ENCODE measurements at regions not wholly inside any gene's neighbourhood (a gene's known extent, or its start where the extent isn't known, plus 50 kb on each side); places are given as distances from the start of the nearest gene placed in this dataset.
A peak's percentile ranks its signal among the peaks of the same experiment; 100 is the strongest.
"Not testable (repeated sequence)": the region's sequence is repeated elsewhere in the genome, so short reads cannot be mapped to it uniquely, and the experiment has no call there.

DNA sequence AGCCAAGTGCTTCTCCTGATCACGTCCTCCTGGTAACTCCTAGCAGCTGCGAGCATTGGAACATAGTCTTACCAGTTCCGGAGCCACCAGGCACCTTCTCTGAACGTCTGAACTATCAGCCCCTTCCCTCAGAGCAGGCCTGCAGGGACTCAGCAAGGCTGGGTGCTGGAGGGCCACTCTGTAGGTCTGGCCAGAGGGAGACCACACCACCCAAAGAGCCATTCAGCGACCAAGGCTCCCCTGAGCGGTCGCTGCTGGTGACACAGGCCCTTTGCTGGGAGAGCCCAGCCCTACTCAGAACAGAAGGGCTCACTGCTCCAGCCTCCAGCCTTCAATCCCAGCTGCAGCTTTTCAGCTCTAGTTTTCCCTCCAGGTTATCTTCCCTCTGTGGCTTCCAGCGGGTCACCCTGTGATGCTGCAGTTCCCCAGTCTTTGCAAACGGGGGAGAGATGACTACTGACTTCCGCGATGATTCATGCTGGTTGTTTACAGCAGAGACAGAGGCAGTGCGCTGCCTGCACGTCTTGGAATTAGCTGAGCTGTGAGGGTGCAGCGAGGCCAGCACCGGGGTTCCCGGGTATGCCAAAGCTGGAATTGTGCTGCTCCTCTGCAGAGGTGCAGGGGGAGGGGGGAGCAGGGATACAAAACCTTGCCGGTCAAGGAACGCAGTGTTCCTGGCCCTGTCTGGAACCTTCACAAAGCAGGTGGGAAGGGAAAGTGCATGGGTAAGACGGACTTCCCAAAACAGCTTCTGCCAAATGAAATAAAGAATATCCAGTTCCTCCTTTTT lies 161.4 kb downstream of the LY86 start:
- DNase-seq, result peak; percentile 81

DNA sequence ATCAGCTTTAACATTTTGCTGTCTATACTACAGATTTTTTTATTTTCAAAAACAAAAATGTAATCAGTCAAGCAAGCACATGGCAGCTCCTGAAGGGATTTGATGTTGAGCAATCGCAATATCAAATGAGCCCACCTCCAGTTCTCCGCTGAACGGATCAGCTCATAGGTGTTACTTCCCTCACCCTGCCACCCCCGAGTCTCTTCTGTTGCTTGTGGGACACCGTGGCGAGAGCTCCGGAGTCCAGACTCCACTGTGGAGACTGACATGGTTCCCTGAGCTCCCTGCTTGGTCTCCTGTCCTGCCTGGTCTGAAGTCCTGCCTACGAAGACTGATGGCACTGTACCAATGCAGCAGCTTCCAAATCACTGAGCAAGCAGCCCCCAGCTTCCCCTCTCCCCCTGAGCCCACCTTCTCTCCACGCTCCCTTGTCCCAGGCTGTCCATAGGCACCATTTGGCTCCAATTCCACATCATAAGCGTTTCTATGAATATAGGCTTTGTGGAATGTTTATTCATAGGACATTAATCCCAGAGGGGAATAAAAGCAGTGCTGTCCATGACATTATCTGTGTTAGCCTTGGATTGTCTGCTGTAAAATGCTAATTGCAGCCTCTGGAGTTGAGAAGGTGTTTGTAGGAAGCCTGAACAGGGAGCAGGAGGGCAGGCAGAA lies 162.2 kb downstream of the LY86 start:
- DNase-seq, result peak; percentile 9

DNA sequence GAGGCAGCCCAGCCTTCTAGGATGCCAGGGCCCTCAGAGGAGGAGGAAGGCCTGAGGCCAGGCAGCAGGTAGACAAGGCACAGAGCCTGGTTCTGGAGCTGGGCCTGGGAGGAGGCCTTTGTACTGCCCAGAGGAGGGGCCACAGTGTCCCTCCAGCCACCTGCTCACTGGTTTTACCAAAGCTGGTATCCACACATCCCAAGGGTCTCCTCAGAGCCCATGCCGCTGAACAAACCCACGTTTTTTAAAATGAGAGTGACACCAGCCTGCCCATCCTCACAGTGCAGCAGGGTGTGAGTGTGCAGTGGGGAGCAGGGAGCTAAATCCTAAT lies 162.7 kb downstream of the LY86 start:
- DNase-seq, result no peak

DNA sequence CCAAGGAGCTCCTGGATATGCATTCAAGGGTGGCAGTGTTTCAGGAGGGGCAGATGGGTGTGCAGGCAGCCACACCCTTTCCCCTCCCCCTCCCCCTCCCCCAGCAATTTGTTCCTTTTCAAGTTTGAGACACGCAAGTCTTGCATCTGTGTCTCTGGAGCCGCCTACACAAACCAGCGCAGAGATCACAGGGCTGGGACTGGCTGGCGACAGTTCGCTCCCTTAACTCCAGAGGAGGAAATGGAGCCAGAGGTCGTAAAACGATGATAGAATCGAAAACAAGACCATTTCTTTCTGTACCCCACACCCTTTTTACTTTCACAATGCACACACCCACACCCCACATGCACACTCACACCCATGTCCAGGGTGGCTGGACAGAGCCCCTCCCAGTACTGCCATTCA lies 163.1 kb downstream of the LY86 start:
- no peak for DNase-seq

DNA sequence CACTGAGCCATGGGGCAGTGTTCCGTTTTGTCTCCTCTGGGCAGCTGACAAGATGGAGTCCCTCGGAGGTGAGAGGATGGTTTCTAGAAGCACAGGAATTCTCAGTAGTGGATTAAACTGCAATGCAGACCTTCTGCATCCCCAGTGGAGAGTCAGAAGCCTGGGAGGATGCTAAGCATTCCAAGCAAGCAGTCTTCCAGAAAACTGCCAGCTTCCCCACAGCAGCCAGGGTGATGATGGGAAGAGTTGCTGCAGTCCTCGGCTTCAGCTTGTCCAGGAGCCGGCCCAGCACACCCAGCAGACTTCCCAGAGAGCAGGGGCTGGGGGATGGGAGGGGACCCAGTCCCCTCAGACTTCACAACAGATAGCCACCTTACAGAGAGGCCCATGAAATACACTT lies 163.6 kb downstream of the LY86 start:
- DNase-seq, result peak; percentile 40

DNA sequence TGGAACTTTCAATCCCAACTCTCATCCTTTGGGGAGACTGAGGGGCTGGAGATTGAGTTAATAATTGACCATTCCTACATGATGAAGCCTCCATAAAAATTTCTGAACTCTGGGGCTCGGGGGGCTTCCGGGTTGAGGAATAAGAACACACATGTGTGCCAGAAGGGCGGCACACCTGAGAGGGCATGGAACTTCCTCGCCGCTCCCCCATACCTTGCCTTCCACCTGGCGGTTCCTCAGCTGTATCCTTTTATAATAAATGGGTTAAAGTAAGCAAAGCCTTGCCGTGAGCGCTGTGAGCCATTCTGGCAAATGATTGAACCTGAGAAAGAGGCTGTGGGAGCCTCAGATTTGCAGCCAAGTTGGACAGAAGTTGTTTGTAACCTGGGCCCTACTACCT lies 164.8 kb downstream of the LY86 start:
- no peak for DNase-seq

DNA sequence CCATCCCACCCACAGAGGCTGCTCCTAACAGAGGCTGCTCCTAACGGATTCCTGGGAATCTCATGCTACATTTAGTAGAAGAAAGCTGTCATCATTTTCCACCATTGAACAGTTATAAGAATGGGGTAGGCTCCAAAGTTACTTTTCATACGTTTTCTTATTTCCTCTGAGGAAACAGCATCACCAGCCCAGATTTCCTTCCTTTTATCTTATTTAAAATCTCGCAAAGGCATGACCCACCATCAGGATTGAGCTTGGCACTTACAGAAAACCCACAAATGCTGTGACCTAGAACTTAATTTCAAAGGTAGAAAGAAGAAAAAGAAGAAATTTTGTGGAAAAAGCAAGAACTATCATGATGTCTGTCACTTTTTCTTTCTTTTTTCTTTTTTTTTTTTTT lies 168.0 kb downstream of the LY86 start:
- DNase-seq, result no peak

DNA sequence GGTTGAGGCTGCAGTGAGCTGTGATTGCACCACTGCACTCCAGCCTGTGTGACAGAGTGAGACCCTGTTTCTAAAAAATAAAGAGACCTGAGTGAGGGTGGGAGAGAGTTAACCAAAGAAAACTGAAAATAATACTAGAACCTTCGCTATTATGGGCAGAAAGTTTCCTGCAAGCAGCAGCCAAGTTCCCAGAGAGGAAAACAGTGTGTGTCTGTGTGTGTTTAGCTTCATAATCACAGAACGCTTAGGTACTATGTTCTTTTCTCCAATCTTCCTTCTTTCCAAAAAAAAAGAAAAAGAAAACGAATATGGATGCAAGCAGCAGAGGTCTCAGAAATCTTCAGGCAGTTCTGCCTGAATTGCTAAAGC lies 170.0 kb downstream of the LY86 start:
- DNase-seq, result no peak

DNA sequence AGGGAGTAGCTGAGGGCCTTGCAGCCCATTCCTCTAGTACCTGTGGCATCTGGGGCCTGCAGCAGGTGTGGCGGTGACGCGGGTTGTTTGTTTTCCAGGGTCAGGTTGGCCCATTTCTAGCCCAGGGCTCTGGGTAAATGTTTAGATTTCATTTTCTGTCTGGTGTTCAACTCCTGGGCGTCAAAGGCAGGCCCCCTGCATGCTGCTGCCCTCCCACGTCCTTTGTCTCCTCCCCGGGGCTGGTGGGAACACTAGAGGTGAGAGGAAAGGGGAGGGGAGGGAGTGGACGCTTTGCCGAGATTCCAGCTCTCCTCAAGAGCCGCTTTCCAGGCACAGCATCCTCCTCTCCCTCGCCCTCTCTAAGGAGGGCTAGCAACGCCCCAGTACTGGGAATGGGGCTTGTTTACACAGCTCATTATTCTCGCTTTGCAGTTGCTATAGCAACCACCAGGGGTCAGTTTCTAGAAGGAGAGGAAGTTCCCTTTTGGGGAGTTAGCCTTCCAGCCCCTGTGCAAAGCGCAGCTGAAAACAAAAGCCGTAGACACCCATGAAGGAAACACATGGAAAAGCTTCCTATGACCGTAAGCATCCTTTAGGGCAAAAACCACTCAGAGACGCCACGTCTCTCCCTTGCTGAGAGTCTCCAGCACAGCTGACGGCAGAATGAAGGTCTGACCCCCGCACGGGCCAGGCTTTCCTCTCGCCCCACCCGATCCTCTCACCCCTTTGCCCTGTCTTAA lies 170.6 kb downstream of the LY86 start:
- DNase-seq, result peak; percentile 64

DNA sequence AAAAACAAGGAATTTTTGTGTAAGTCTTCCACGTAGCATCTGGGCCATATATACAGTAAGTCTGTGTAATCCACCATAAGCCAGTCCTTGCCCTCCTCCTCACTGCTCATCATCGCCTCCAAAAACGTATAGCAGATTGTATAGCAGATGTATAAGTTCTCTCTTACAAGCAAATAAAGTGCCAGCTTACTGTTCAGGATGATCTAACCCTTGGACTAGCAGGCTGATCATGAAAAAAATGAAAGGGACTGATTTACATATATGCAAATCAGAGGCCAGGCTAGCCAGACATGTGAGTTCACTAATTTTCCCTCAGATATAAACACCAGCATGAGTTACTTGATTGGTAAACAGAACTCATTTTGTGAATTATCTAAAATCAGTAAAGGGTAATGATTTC lies 171.5 kb downstream of the LY86 start:
- DNase-seq, result no peak

DNA sequence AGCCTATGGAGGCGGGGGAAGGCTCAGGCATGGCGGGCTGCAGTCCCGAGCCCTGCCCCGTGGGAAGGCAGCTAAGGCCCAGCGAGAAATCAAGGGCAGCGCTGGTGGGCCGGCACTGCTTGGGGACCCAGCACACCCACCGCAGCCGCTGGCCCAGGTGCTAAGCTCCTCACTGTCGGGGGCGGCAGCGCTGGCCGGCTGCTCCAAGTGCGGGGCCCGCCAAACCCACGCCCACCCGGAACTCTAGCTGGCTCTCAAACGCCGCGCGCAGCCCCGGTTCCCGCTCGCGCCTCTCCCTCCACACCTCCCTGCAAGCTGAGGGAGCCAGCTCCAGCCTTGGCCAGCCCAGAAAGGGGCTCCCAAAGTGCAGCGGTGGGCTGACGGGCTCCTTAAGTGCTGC lies 174.0 kb downstream of the LY86 start:
- DNase-seq, result not testable (repeated sequence)

DNA sequence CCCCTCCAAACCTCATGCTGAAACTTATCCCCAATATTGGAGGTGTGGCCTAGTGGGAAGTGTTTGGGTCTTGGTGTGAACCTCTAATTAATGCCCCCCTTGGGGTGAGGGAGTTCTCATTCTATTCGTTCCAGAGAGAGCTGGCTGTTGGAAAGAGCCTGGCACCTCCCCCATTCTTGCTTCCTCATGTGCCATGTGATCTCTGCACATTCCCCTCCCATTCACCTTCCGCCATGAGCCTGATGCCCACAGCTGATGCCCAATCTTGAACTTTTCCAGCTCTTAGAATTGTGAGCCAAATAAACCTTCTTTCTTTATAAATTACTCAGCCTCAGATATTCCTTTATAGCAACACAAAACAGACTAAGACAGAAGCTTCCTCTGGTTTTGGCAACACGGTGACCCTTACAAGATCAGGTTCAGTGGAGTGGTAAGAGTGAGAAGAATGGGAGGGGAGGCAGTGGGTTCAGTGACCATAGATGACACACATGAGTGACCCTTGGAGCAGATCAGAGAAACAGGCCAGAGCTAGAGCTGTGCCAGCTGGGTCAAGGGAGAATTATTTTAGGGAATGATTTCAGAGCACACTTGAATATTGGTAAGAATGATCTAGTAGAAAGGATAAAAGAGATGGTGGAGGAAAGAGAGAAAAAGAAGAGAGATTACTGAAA lies 176.4 kb downstream of the LY86 start:
- DNase-seq, result no peak

DNA sequence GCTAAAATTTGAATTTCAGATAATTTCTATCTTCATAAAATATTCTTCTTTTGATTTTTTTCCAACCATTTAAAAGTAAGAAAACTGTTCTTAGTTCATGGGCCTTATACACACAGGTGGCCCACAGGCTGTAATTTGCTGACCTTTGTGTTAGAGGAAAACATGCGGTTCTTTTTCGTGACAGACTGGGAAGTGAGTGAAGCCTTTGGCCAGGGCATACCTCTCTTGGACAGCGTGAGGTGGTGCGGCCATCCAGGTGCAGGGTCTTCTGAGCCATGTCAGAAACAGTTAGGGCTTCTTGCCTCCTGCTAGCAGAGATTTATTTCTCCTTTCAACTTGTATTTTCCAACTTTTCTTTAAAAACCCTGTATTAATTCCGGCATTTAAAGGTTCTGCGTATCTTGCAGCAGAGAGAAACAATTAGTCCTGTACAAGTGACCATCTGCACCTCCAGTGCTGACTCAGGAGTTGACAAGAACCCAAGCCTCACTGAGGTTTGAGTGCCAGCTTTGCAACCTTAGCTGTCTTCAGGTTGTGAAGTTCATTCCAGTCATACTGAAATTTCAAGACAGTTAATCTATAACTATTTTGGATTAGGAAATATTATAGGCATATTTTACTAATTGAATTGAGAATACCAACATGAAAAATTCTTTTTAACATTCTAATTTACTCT lies 177.8 kb downstream of the LY86 start:
- DNase-seq, result no peak

DNA sequence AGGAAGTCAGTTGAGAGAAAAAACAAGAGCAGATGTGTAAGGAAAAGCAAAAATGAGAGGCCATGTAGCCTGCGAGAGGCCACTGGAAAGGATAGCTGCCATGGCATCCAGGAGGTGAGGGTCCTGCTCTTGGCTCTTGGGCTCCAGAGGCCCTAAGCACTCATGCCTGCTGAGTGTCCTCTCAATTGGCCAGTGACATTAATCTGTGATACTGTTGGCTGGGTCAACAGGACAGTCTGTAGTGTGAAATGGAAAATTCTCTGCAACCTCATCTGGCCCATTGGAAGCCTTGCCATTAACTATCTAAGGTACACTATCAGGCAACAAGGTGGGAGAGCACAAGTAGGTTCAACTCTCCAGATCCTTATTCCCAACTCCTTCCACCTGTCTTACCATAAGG lies 180.9 kb downstream of the LY86 start:
- DNase-seq, result no peak

DNA sequence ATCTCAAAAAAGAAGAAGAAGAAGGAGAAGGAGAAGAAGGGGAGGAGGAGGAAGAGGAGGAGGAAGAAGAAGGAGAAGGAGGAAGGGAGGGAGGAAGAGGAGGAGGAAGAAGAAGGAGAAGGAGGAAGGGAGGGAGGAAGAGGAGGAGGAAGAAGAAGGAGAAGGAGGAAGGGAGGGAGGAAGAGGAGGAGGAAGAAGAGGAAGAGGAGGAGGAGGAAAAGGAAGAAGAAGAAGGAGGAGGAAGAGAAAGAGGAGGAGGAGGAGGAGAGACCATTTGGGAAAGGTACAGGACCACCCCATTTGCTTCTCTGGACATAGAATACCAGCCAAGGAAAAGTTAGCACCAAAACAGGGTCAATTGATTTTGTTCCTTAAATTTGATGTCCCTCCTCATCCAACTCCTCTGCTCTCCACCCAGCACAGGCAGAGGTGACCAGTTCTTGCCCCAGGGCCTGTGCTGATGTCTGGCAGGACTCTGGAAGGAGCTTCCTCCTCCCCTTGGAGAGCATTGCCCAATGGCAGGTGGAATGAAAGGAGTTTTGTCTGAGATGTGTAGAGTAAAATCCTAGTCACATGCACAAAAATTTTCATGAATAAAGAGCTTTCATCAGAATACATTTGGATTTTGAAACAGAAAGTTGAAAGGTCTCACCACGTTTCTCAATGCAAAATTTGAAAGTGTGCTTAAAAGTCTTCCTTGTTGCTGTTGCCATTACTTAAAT lies 182.9 kb downstream of the LY86 start:
- no peak for DNase-seq

DNA sequence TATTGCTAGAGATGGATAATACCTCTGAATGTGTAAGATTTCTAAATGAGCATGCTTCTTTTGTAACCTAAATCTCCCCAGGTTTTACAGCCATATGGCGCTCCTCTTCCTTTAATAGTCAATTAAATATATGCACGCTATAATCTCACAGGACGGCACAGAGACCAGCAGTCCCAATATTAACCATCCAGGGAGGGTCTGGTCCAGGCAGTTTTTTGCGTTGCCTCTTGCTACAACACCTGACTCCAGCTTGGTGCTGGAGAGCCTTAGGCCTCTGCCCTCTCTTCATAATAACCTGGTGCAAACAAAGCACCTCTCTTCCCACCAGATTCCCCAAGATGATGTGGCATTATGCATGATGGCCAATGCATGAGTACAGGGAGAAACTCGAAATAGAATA lies 183.4 kb downstream of the LY86 start:
- DNase-seq, result no peak

DNA sequence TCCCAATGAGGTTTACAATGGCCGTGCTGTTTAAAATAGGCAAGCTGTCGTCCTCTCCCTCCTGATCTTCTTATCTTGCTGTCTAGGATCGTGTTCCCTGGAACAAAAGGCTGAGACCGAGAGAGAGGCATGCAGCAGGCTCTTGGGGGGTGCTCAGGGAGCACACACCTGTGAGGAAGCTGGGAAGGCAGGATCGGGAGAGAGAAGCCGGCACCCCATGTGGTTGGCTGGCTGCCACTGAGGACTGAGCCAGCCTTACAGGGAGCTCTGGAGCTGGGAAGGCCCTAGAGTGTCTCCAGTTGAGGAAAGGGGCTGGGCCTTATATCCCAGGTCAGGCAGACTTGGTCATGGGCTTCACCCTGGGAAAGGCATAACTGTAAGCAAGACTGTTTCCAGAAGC lies 184.2 kb downstream of the LY86 start:
- DNase-seq, result no peak

DNA sequence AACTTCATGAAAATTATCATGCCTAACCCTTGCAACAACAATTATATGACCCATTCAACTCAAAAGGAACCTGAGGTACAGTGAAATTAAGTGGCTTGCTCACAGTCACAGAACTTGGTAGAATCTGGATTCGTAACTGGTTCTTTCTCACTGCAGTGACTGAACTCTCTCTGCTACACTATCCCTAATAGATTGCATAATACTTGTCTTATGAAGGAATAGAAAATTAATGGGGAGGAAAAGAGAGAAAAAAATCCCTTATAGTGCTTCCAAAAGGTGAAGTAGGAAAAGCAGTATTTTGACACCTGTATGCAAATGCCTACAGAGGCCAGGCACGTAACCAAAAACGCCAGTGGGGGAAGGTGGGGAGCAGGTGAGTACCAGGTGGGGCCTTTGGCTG lies 186.6 kb downstream of the LY86 start:
- DNase-seq, result no peak

DNA sequence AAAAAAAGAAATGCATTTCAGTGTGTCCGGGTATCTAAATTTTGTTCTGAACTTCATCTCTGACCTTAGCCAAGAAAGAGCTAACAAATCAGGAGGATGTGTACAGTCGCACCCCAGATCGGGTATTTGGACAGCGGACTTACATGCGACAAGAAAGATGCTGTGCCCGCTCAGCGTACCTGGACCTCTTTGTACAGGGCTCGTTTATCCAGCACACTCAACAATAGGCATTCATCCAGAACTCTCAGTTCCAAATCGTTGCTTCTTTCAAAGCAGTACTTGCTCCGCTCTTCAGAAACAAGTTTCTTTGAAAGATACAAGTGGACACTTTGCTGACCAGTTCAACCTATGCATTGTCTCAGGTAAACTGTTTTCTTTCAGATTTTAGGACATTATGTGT lies 191.7 kb downstream of the LY86 start:
- no peak for DNase-seq

DNA sequence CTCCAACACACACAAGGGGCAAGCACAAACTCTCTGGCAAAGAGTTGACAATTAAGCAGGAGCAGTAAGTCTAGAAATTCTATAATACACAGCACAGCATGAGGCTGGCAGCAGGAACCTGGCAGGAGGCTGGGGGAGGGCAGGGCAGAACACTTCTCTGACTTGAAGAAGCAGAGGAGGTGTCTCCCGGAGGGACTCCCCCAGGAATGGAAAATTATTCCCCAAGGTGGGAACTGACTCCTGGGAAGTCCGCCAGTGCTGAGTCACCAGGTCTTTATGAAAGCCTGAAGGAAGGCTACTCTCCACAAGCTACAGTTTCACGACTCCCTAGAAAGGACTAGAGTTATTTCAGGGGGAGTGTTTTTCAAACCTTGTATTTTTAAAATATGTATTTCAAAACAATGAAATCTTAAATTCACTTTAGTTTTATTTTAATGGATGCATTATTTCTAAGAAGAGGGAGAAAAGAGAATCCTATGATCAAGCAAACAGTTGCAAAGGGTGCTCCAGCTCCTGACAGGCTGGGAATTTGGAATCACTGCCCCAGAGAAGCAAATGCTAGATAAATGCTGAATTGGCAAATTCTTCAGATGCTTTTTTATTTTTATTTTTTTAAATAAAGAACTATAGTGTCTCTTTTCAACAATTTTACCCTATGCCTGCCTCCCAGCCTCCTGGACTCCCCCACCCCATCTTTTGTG lies 192.8 kb downstream of the LY86 start:
- peak; percentile 88 for DNase-seq

DNA sequence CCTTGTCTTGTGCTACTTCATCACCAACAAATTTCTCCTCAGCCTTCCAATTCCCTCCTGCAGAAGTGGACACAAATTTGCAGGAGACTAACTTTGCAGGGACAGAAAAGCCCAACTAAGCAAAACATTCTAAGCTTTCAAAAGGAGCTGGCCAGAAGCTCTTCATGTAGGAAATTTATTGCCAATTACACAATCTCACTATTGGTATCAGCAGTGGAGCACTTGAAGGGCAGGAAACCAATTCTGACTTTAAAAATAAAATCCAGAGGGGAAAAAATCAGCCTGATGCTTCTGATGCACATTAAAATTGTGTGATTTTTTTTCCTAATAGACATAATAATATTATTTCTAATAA lies 193.3 kb downstream of the LY86 start:
- no peak for DNase-seq

DNA sequence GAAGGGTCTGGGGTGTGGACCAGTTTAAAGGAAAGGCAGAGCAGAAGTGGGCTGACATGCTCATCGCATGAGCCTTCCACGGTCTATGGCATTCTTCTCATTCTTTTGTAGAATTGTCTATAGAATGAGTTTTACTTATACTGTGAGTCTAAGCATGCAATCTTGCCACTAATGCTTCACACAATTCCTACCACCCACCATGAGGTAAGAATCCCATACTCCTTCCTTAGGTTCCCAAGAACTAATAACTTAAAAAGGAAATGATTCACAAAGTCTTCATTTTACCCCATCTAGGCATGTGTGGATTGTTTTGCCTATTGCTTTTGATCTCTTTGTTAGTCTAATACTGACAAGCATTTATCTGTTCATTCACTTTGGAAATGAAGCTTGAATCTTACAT lies 195.2 kb downstream of the LY86 start:
- DNase-seq, result peak; percentile 91
